ENCODE measurements at regions not wholly inside any gene's neighbourhood (a gene's known extent, or its start where the extent isn't known, plus 50 kb on each side); places are given as distances from the start of the nearest gene placed in this dataset.

DNA sequence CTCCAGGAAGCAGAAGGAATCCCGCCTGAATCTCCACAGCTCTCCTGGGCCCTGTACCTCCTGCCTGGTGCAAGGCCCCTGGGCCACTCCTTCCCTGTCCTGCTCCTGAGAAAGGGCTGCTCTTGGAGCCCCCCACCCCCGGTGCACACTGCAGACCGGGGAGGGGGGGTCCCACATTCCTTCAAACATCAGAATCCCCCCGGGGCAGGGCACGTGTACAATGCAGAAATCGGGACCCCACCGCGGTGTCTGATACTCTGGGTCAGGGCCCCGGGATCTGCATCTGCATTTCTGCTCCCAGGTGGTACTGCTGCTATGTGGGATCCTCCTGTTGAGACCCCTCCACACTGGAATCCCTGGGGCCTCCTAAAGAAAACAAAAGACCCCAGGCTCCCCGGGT lies 99.5 kb upstream of the GSE1 start:
- DNase-seq: no peak
- H2BK120ac ChIP-seq (ENCODE audit: low read depth, low read length): peak overlapping the region; percentile 94
- H4K91ac ChIP-seq (ENCODE audit: insufficient read depth, low read depth, low read length): peak overlapping the region; percentile 92
- intact Hi-C loops (cut with micrococcal nuclease) (no loop called here), dilution Hi-C loops (cut with HindIII; ENCODE audit: low sequenced_read_pairs, unreplicated experiment) (no loop called here), in situ Hi-C loops (cut with MboI; ENCODE audit: low sequenced_read_pairs) (no loop called here)
- peak overlapping the region; percentile 94 for H2BK5ac ChIP-seq (ENCODE audit: low read depth, low read length, poor library complexity, severe bottlenecking)
- H3K9me1 ChIP-seq (ENCODE audit: insufficient read depth, low read length): peaks cover 7% of the 10 kb centered on the region
- BruUV-seq (replicated peaks): no TSS peak
- peak overlapping the region; percentile 89 for H3K18ac ChIP-seq (ENCODE audit: low read depth, low read length)
- peak overlapping the region; percentile 64 for H3K9ac ChIP-seq (ENCODE audit: low read depth, low read length)
- peak overlapping the region; percentile 70 for H3K56ac ChIP-seq (ENCODE audit: extremely low read depth, insufficient read depth, low read length)
- H3K9me3 ChIP-seq (ENCODE audit: control insufficient read depth, insufficient read depth, low read length): no peaks in the 10 kb centered on the region
- peak overlapping the region; percentile 78 for H3K4ac ChIP-seq (ENCODE audit: low read depth, low read length)
- H2BK15ac ChIP-seq (ENCODE audit: low read depth, low read length): peak overlapping the region; percentile 78; the same call in 2 of the 3 replicates
- no peak for ATAC-seq (ENCODE audit: low read depth)
- H3K27me3 ChIP-seq (ENCODE audit: control insufficient read depth, insufficient read depth, low read length): no peaks in the 10 kb centered on the region
- peak overlapping the region; percentile 95 for H2AK9ac ChIP-seq (replicated peaks; ENCODE audit: low read depth, low read length, poor library complexity)
- TF ChIP-seq CHD1 (IDR thresholded peaks at IDR 0.05; ENCODE audit: low read depth, low read length) (no peak), NFE2L2 (IDR thresholded peaks at IDR 0.05; ENCODE audit: low read depth, low read length) (no peak), CTCF (conservative IDR thresholded peaks at IDR 0.05; ENCODE audit: low read depth, low read length) (no peak), MAZ (IDR thresholded peaks at IDR 0.05; ENCODE audit: borderline replicate concordance, low read depth, low read length) (no peak), RFX5 (IDR thresholded peaks at IDR 0.05; ENCODE audit: low read depth, low read length) (no peak), MAFK (IDR thresholded peaks at IDR 0.05; ENCODE audit: low read depth, low read length) (no peak), RAD21 (IDR thresholded peaks at IDR 0.05; ENCODE audit: low read length) (no peak), FOS (IDR thresholded peaks at IDR 0.05; ENCODE audit: low read depth, low read length) (no peak), CEBPB (IDR thresholded peaks at IDR 0.05; ENCODE audit: low read depth, low read length) (no peak), BHLHE40 (IDR thresholded peaks at IDR 0.05; ENCODE audit: low read depth, low read length) (no peak), RCOR1 (IDR thresholded peaks at IDR 0.05; ENCODE audit: insufficient replicate concordance, low read length) (no peak), SMC3 (IDR thresholded peaks at IDR 0.05; ENCODE audit: low read depth, low read length) (no peak), USF2 (IDR thresholded peaks at IDR 0.05; ENCODE audit: low read depth, low read length) (no peak), MXI1 (IDR thresholded peaks at IDR 0.05; ENCODE audit: borderline replicate concordance, low read depth, low read length) (no peak), POLR2A (IDR thresholded peaks at IDR 0.05; ENCODE audit: low read depth, low read length) (no peak)
- TF ChIP-seq, protein P1, sequence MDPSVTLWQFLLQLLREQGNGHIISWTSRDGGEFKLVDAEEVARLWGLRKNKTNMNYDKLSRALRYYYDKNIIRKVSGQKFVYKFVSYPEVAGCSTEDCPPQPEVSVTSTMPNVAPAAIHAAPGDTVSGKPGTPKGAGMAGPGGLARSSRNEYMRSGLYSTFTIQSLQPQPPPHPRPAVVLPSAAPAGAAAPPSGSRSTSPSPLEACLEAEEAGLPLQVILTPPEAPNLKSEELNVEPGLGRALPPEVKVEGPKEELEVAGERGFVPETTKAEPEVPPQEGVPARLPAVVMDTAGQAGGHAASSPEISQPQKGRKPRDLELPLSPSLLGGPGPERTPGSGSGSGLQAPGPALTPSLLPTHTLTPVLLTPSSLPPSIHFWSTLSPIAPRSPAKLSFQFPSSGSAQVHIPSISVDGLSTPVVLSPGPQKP (IDR thresholded peaks at IDR 0.05; ENCODE audit: borderline replicate concordance, low read depth, low read length): no peak
- peak overlapping the region; percentile 74 to 77; a peak in 2 of 4 replicates for H4K8ac ChIP-seq (ENCODE audit: low read depth in 2 of 2, low read length in 2 of 2)
- ChIA-PET POLR2A (ENCODE audit: unreplicated experiment) (no interaction called here), CTCF (no interaction called here)
- H3K4me3 ChIP-seq (ENCODE audit: insufficient read depth, low read depth, low read length): no peak overlapping the region
- peaks cover 5 to 31% of the 10 kb centered on the region in 2 experiments; a peak in 3 of 4 replicates for H3K79me1 ChIP-seq (ENCODE audit: low read depth in 1 of 2, low read length in 2 of 2)
- H3K23ac ChIP-seq (ENCODE audit: low read depth, low read length): no peak overlapping the region; the same call in 1 of the 2 replicates
- H3K4me1 ChIP-seq (ENCODE audit: control insufficient read depth, insufficient read depth, low read length): peaks cover 36% of the 10 kb centered on the region
- peak overlapping the region; percentile 69 for H4K5ac ChIP-seq (ENCODE audit: low read depth, low read length)
- H2AK5ac ChIP-seq (ENCODE audit: low read depth, low read length): peak overlapping the region; percentile 95
- H3K4me2 ChIP-seq (ENCODE audit: low read depth, low read length): no peak overlapping the region
- peak overlapping the region; percentile 88 for H2BK20ac ChIP-seq (ENCODE audit: low read depth, low read length)
- H3K27ac ChIP-seq (ENCODE audit: insufficient read depth, low read length): peak overlapping the region; percentile 88
- H3K36me3 ChIP-seq (ENCODE audit: control insufficient read depth, insufficient read depth, low read length): no peaks in the 10 kb centered on the region
- no CpG with 5 or more reads among the region's 10 CpGs for WGBS, 2 experiments (ENCODE audit: extremely low coverage in 2 of 2, insufficient read length in 1 of 2)
- H4K20me1 ChIP-seq (ENCODE audit: insufficient read depth, low read length): peaks cover 10% of the 10 kb centered on the region
- peak overlapping the region; percentile 80 for H3K14ac ChIP-seq (replicated peaks; ENCODE audit: low read depth, low read length)
- H2AFZ ChIP-seq (replicated peaks; ENCODE audit: low read length, poor library complexity): peak overlapping the region; percentile 53

Measured in IMR-90 (cell line).